Transverse colon (tissue), 4 donors: ENCODE measurements at regions not wholly inside any gene's neighbourhood (a gene's known extent, or its start where the extent isn't known, plus 50 kb on each side); places are given as distances from the start of the nearest gene placed in this dataset.

Source experiments
- DNase-seq: peaks from one replicate; pipeline ENCODE4 v3.0.0-alpha.2; 2019
- H3K27ac ChIP-seq, 4 donors: fragments of 200-600 bp; sonication (generic); 2 replicates each; pipeline ENCODE4 v1.5.1; 2016 to 2018; ENCODE audit warnings: inconsistent platforms in 4 of 4
- H3K27me3 ChIP-seq: fragments of 200-600 bp; sonication (generic); 2 replicates; pipeline ENCODE4 v1.5.1; 2017; ENCODE audit warnings: inconsistent platforms
- H3K36me3 ChIP-seq, 4 donors: fragments of 200-600 bp; sonication (generic); 2 replicates each; pipeline ENCODE4 v1.5.1; 2017 to 2019; ENCODE audit warnings: inconsistent platforms in 4 of 4
- H3K4me1 ChIP-seq, 4 donors: fragments of 200-600 bp; sonication (generic); 2 replicates each; pipeline ENCODE4 v1.5.1; 2017 to 2020; ENCODE audit warnings: inconsistent platforms in 4 of 4
- H3K4me3 ChIP-seq, 4 donors: fragments of 200-600 bp; sonication (generic); 1 replicate in 1 of 4; 2 replicates in 3 of 4; pipeline versions ENCODE4 v1.5.1 to v1.6.1; 2017 to 2019; ENCODE audit warnings: inconsistent platforms in 4 of 4
- H3K9me3 ChIP-seq, 2 donors: fragments of 200-600 bp; sonication (generic); 2 replicates each; pipeline ENCODE4 v1.5.1; 2017 to 2019; ENCODE audit warnings: inconsistent platforms in 2 of 2
- EP300 ChIP-seq: sonication (generic); formaldehyde crosslinking; IDR thresholded peaks from one replicate; pipeline ENCODE4 v1.6.1; 2017; ENCODE audit warnings: antibody characterized with exemption, low read depth
- POLR2A ChIP-seq: fragments of 450-650 bp; IDR thresholded peaks from one replicate; pipeline ENCODE4 v1.6.1; 2016; ENCODE audit warnings: antibody characterized with exemption, mild to moderate bottlenecking, moderate library complexity
- POLR2AphosphoS5 ChIP-seq, 3 donors: sonication (generic); formaldehyde crosslinking; IDR thresholded peaks; one replicate each; pipeline ENCODE4 v1.6.1; 2016; ENCODE audit warnings: antibody characterized with exemption in 3 of 3
- WGBS, 2 donors: methylation state at CpG; one replicate each; pipeline ENCODE4 v1.1.5; 2018; ENCODE audit warnings: low coverage in 1 of 2; 5-methylcytosine and 5-hydroxymethylcytosine counted together
- in situ Hi-C, 4 donors: fragments of 200-750 bp; cut with MboI; loops; one replicate each; pipeline versions ENCODE4 v1.15.0 to v1.15.1; 2017; ENCODE audit warnings: low sequenced_read_pairs in 3 of 4, low pct_ligation_motif_present in 1 of 4, low pct_unique_long_range_greater_than_20kb in 1 of 4
- intact Hi-C: fragments of 100-400 bp; cut with DNase I; formaldehyde crosslinking; loops from one replicate; pipeline ENCODE4 v1.15.1; 2023; ENCODE audit warnings: low total_unique reads
- TF ChIP-seq, protein P1 (sequence below), 5 experiments: fragments of 200-600 bp in 3 of 5; fragments of 450-650 bp in 2 of 5; sonication (generic) in 3 of 5; IDR thresholded peaks; 1 replicate in 2 of 5; 2 replicates in 3 of 5; pipeline ENCODE4 v1.5.1; 2016 to 2017; ENCODE audit warnings: antibody characterized with exemption in 5 of 5, inconsistent platforms in 3 of 5, mild to moderate bottlenecking in 2 of 5, moderate library complexity in 1 of 5

DNA sequence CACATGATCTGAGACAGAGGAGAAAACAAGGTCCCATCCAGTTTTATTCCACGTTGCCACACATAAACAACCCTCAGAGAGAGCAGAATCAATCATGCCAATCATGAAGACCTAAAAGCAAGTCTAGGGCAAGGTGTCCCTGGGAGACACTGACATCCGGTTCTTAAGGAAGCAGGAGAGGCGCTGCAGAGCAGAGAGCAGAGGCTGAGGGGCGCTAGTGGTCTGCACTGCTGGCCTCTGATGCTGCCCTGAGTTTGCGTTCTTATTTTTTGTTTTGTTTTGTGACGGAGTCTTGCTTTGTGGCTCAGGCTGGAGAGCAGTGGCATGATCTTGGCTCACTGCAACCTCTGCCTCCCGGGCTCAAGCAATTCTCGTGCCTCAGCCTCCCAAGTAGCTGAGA is 83.3 kb downstream of the SMIM21 start:
- Histone ChIP-seq H3K9me3 (no peaks in the 10 kb centered on the region), H3K4me1 (no peaks in the 10 kb centered on the region), H3K27me3 (no peaks in the 10 kb centered on the region), H3K36me3 (no peaks in the 10 kb centered on the region), H3K4me3 (no peak overlapping the region), H3K27ac (no peak overlapping the region)
- intact Hi-C loops, result no loop called here
- 86 to 100% methylated on average over 3 to 8 of the region's 8 CpGs for WGBS, 2 donors
- in situ Hi-C loops, result no loop called here
- no peak for DNase-seq
- TF ChIP-seq EP300 (no peak), POLR2AphosphoS5 (IDR thresholded peaks at IDR 0.05) (no peak), POLR2A (no peak)
- TF ChIP-seq, protein P1, sequence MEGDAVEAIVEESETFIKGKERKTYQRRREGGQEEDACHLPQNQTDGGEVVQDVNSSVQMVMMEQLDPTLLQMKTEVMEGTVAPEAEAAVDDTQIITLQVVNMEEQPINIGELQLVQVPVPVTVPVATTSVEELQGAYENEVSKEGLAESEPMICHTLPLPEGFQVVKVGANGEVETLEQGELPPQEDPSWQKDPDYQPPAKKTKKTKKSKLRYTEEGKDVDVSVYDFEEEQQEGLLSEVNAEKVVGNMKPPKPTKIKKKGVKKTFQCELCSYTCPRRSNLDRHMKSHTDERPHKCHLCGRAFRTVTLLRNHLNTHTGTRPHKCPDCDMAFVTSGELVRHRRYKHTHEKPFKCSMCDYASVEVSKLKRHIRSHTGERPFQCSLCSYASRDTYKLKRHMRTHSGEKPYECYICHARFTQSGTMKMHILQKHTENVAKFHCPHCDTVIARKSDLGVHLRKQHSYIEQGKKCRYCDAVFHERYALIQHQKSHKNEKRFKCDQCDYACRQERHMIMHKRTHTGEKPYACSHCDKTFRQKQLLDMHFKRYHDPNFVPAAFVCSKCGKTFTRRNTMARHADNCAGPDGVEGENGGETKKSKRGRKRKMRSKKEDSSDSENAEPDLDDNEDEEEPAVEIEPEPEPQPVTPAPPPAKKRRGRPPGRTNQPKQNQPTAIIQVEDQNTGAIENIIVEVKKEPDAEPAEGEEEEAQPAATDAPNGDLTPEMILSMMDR (IDR thresholded peaks at IDR 0.05), result no peak

DNA sequence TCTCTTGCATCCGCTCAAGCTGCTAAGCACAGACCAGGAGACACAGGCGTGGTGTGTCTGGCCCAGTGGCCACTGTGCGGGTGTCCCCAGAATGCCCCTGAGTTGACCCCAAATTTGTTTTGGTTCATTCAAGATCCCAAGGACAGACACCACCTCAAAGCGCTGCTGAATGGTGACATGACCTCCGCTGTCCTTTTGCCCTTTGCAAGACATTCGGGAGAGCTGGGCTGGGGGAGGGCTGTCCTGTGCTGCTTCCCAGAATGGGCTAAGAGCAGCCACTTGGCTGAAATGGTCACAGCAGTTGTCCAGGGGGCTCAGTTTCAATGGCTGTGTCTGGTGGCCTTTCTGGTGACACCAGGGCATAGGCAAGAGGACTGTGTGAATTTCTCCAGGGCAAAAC is 84.1 kb downstream of the SMIM21 start:
- no peak overlapping the region for H3K27ac ChIP-seq
- H3K9me3 ChIP-seq, result no peaks in the 10 kb centered on the region
- no peaks in the 10 kb centered on the region for H3K4me1 ChIP-seq
- in situ Hi-C loops (no loop called here), intact Hi-C loops (no loop called here)
- TF ChIP-seq POLR2AphosphoS5 (IDR thresholded peaks at IDR 0.05), result no peak
- TF ChIP-seq, protein P1 (IDR thresholded peaks at IDR 0.05), result no peak
- no peak for TF ChIP-seq EP300
- TF ChIP-seq POLR2A, result no peak
- no peak overlapping the region for H3K4me3 ChIP-seq
- H3K27me3 ChIP-seq, result no peaks in the 10 kb centered on the region
- no peak for DNase-seq
- WGBS, 2 donors, result 93 to 96% methylated on average over 2 to 6 of the region's 6 CpGs
- H3K36me3 ChIP-seq, result no peaks in the 10 kb centered on the region

DNA sequence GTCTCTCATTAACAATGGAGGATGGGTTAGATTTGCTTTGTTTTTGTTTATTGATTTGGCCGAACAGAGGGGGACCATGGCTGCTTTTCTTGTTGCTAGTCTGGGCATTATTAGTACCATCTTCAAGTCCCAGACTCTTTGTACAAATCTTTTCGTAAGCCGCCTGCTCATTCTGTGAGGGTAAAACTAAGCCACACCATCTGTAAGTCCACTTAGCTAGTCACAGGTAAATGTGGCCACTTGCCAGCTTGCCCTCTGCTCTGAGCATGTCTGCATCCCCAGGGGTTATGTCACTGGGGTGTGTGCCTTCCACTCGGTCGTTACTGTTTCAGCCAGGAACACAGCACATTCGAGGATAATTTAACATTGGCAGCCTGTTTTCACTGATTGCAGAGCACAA is 85.6 kb downstream of the SMIM21 start:
- no peaks in the 10 kb centered on the region for H3K4me1 ChIP-seq
- H3K9me3 ChIP-seq, result no peaks in the 10 kb centered on the region
- TF ChIP-seq EP300, result no peak
- TF ChIP-seq, protein P1 (IDR thresholded peaks at IDR 0.05), result no peak
- no peak for TF ChIP-seq POLR2AphosphoS5 (IDR thresholded peaks at IDR 0.05)
- no peak for TF ChIP-seq POLR2A
- no peak overlapping the region for H3K27ac ChIP-seq
- 62 to 88% methylated on average over 3 to 6 of the region's 6 CpGs for WGBS, 2 donors
- in situ Hi-C loops (no loop called here), intact Hi-C loops (no loop called here)
- DNase-seq, result no peak
- no peaks in the 10 kb centered on the region for H3K27me3 ChIP-seq
- H3K36me3 ChIP-seq, result no peaks in the 10 kb centered on the region
- no peak overlapping the region for H3K4me3 ChIP-seq

DNA sequence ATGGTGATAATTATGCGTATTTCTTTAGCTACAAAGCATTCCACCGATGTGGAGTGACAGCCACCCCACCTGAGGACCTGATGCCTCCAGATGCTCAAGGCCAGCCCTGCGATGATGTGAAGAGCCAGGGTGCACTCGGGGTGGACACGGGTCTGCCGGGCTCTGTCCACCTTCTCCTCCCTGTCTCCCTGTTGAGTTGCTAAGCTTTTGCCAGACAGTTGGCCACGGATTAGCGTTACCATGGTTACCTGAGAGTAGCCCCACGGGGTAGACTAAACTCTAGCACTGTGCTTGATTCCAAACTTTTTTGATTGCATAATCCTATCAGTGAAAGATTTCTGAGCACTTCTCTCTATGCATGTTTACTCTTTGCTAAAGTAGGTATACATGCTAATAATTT is 86.2 kb downstream of the SMIM21 start:
- Histone ChIP-seq H3K27ac (no peak overlapping the region), H3K9me3 (no peaks in the 10 kb centered on the region), H3K4me1 (no peaks in the 10 kb centered on the region), H3K27me3 (no peaks in the 10 kb centered on the region), H3K4me3 (no peak overlapping the region), H3K36me3 (no peaks in the 10 kb centered on the region)
- TF ChIP-seq, protein P1 (IDR thresholded peaks at IDR 0.05), result no peak
- TF ChIP-seq POLR2AphosphoS5 (IDR thresholded peaks at IDR 0.05) (no peak), POLR2A (no peak)
- intact Hi-C loops, result no loop called here
- in situ Hi-C loops, result no loop called here
- WGBS, 2 donors, result 75% methylated on average over 9 of the region's 9 CpGs; no CpG with 5 or more reads in 1 of the 2 donors
- no peak for DNase-seq
